AG04449 (cell line): ENCODE measurements at regions not wholly inside any gene's neighbourhood (a gene's known extent, or its start where the extent isn't known, plus 50 kb on each side); places are given as distances from the start of the nearest gene placed in this dataset.

Experiments used
- CTCF ChIA-PET: fragments of 350-600 bp; formaldehyde crosslinking; extraction: SDS; loops from one replicate; lab custom pipeline; 2021; ENCODE audit warnings: antibody characterized with exemption; lab: Yijun Ruan, JAX
- POLR2A ChIA-PET: fragments of 400-600, 350-600 bp; formaldehyde crosslinking; extraction: SDS; loops from one replicate; lab custom pipeline; 2020; ENCODE audit warnings: antibody characterized with exemption, inconsistent platforms; lab: Yijun Ruan, JAX
- DNase-seq: peaks from one replicate; pipeline ENCODE4 v3.0.0-alpha.2; 2010; ENCODE audit warnings: low read depth, low spot score
- H3K4me3 ChIP-seq: 2 replicates; pipeline ENCODE4 v1.5.1; 2011; ENCODE audit warnings: low read depth, mild to moderate bottlenecking, control low read depth, low read length
- CTCF ChIP-seq: IDR thresholded peaks from one replicate; pipeline ENCODE4 v1.5.1; 2011; ENCODE audit warnings: mild to moderate bottlenecking, moderate library complexity, low read length, control low read depth, inconsistent platforms; ENCODE audit not compliant: insufficient read depth; ENCODE audit errors: missing control alignments

GRCh38 chr2:120938045-120938771, 202.5 kb downstream of the GLI2 start:
- no peak for TF ChIP-seq CTCF
- ChIA-PET POLR2A (interaction anchor here (1.5 kb wide), 1 partner anchor 14 kb away, joined by 3 read pairs; no protein-coding TSS in a partner anchor), CTCF (no interaction called here)
- no peak overlapping the region for H3K4me3 ChIP-seq
- DNase-seq, result no peak

DNA sequence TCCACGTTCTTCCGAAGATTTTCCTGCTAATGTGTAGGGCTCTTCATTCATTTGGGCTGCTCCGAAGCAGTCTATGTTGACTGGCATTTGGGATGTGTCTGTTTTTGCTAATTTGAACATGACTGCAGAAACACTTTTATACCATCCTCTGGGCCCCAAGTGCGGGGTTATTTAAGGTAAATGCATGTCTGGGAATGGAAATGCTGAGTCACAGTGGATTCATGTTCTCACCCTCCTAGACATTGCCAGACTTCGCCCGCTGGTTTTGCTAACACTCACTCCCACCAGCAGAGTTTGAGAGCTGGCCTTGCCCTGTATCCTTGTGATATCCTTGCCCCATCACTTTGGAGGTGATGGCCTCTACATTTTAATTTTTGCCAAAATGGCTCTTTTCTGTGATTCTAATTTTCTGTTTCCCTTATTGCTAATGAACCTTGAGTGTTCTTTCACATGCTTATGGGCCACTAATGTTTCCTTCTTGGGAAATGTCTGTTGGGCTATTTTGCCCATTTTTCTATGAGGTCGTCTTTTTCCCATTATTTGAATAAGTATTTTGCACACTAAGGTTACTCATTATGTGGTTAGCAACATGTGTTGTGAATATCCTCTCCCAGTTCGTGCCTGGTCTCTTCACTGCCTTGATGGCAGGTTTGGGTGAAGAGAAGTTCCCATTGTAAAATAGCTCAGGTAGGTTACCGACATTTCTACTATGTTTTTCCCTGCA, 204.1 kb downstream of the GLI2 start:
- no peak for TF ChIP-seq CTCF
- peak; percentile 89 for DNase-seq
- CTCF ChIA-PET, result interaction anchor here (0.7 to 1.8 kb wide), 3 partner anchors 9 to 244 kb away, joined by 3 to 8 read pairs (median 5); no protein-coding TSS in a partner anchor
- POLR2A ChIA-PET, result no interaction called here
- H3K4me3 ChIP-seq, result no peak overlapping the region

DNA sequence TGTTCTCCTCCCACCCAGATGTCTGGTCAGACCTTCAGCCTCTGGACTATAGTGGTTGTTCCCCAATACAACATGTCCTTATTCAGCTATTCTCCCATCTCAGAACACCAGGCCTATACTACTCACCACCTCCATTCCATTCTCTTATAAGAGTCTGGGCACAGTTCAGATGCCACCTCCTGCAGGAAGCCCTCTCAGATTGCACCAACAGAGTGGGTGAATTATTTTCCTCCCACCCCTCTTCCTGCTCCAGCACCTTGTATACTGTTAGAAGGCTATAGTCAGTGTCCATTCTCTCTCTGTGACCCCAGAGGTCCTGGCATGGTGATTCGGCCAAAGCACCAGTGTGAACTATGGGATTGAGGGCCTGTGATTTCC, 204.6 kb downstream of the GLI2 start:
- TF ChIP-seq CTCF, result no peak
- ChIA-PET POLR2A (interaction anchor here (1.4 kb wide), 1 partner anchor 203 kb away, joined by 5 read pairs; no protein-coding TSS in a partner anchor), CTCF (interaction anchor here (0.7 to 1.8 kb wide), 3 partner anchors 9 to 245 kb away, joined by 3 to 8 read pairs (median 5); no protein-coding TSS in a partner anchor)

GRCh38 chr2:120940726-120941256, 205.1 kb downstream of the GLI2 start:
- POLR2A ChIA-PET, result interaction anchor here (0.7 to 1.4 kb wide), 2 partner anchors 16 to 204 kb away, joined by 3 to 5 read pairs; no protein-coding TSS in a partner anchor
- CTCF ChIA-PET, result interaction anchor here (0.8 to 1.8 kb wide), 7 partner anchors 8 to 245 kb away, joined by 4 to 8 read pairs (median 5); no protein-coding TSS in a partner anchor
- DNase-seq, result no peak
- H3K4me3 ChIP-seq, result no peak overlapping the region
- TF ChIP-seq CTCF, result no peak

More for the DNA sequence above, 204.6 kb downstream of the GLI2 start:
- DNase-seq, result no peak
- H3K4me3 ChIP-seq, result no peak overlapping the region

- no peak for TF ChIP-seq CTCF
Observed at GRCh38 chr2:120941571-120942120, 206.0 kb downstream of the GLI2 start.

More at GRCh38 chr2:120941571-120942120, 206.0 kb downstream of the GLI2 start:
- H3K4me3 ChIP-seq, result no peak overlapping the region
- no peak for DNase-seq
- ChIA-PET POLR2A (interaction anchor here (0.7 to 1.4 kb wide), 2 partner anchors 15 to 204 kb away, joined by 3 to 5 read pairs; no protein-coding TSS in a partner anchor), CTCF (interaction anchor here (0.8 to 1.8 kb wide), 6 partner anchors 7 to 246 kb away, joined by 4 to 7 read pairs (median 5); no protein-coding TSS in a partner anchor)
